ENCODE measurements at regions not wholly inside any gene's neighbourhood (a gene's known extent, or its start where the extent isn't known, plus 50 kb on each side); places are given as distances from the start of the nearest gene placed in this dataset.
"Not testable (repeated sequence)": the region's sequence is repeated elsewhere in the genome, so short reads cannot be mapped to it uniquely, and the experiment has no call there.

DNA sequence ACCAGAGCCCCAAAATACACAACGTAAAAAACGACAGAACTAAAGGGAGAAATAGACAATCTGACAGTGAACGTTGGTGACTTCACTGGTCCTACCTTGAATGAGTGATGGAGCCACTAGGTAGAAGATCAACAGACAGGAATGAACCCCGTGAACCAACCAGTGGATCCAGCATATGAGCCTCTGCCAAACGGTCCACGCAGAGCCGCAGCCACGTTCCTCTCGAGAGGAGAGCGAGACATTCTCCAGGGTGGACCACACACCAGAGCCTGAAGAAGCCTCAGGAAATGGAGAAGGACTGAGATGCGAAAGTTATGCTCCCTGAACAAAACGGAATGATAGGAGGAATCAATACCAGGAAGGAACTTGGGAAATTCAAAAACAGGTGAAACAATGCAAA, 178.4 kb downstream of the RTP5 start:
- DNase-seq (ENCODE audit: low read depth): no peak

DNA sequence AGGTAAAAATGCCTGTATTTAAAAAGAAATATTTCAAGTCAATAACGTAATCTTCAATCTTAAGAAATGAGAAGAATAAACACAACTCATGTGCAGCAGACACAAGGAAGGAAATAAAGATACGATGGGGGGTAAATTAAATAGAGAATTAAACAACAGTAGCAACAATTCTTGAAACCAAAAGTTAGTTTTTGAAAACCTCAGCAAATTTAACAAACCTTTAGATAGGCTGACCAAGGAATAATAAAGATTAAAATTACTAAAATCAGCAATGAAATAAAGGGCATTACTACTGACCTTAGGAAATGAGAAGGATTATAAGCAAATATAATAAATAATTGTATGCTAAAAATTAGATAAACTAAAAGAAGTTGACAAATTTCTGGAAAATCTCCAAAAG, 178.9 kb downstream of the RTP5 start:
- DNase-seq (ENCODE audit: low read depth): no peak

DNA sequence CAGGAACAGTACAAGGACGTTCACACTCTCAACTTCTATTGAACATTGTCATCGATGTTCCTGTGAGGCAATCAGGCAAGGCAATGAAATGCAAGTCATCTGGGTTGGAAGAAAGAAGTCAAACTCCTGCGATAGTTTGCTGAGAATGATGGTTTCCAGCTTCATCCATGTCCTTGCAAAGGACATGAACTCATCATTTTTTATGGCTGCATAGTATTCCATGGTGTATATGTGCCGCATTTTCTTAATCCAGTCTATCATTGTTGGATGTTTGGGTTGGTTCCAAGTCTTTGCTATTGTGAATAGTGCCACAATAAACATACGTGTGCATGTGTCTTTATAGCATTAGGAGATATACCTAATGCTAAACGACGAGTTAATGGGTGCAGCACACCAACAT, 180.0 kb downstream of the RTP5 start:
- not testable (repeated sequence) for DNase-seq (ENCODE audit: low read depth)

DNA sequence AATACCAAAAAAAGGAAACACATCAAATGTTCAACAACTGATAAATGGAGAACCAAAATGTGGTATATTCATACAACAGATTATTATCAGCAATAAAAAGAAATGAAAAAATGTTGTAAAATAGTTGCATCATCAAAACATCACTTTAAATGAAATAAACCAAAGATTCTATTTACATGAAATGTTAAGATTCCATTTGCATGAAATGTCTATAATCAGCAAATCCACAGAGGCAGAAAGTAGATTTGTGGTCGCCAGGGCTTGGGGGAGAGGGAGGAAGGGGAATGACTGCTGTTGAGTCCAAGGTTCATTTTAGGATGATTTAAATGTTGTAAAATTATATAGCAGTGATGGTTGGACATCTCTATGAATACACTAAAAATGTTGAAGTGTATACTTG, 181.9 kb downstream of the RTP5 start:
- no peak for DNase-seq (ENCODE audit: low read depth)

DNA sequence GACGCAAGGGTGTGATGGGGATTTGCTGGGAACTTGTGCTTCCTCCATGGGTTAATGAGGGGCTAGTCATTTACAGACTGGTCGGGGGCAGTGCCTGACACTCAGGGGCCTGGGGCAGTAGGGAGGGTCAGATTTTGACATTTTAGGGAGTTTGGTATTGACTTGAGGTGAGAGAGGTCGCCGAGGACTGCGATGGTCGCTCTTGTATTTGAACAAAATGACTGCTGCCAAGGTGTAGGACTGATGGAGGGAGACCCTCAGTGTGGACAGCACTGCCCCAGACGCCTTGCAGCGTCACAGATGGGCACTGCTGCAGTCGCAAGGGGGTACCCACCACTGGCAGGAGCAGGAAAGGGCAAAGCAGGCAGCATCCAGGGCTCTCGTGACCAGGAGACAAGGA, 182.9 kb downstream of the RTP5 start:
- DNase-seq (ENCODE audit: low read depth): no peak

DNA sequence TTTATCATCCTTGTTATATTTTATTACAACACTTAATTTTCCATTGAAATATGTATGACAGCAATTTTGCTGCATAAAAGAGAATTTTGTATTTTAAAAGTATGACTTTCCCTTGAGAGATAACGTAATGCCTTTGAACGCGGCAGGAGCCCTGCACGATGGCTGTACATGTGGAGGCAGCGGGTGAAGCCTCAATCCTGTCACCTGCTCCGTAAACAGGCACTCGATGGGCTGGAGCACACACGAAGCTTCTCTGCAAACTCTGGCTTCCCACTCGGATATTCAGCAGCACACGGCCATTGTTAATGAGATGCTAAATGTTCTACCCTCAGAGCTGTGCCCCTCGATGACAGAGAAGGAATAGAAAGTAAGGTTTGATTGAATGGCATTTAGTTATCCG, 184.4 kb downstream of the RTP5 start:
- DNase-seq (ENCODE audit: low read depth): no peak

DNA sequence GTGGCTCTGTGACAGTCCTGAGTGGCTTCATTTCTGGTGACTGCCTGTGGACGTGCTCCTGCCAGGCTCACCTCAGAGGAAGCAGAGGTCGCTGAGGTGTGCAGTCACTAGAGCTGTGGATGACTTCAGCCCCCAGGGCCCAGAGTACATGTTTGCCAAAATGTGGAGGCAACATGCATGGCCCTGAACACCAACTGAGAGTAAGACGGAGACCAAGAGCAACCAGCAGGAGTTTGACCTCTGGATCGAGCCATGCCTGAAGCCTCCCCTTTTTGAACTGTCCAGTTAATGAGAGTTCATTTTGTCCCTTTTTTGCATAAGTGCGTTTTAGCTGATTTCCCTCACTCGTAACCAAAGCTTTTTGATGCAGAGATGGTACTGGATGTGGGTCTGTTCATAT, 184.9 kb downstream of the RTP5 start:
- no peak for DNase-seq (ENCODE audit: low read depth)

DNA sequence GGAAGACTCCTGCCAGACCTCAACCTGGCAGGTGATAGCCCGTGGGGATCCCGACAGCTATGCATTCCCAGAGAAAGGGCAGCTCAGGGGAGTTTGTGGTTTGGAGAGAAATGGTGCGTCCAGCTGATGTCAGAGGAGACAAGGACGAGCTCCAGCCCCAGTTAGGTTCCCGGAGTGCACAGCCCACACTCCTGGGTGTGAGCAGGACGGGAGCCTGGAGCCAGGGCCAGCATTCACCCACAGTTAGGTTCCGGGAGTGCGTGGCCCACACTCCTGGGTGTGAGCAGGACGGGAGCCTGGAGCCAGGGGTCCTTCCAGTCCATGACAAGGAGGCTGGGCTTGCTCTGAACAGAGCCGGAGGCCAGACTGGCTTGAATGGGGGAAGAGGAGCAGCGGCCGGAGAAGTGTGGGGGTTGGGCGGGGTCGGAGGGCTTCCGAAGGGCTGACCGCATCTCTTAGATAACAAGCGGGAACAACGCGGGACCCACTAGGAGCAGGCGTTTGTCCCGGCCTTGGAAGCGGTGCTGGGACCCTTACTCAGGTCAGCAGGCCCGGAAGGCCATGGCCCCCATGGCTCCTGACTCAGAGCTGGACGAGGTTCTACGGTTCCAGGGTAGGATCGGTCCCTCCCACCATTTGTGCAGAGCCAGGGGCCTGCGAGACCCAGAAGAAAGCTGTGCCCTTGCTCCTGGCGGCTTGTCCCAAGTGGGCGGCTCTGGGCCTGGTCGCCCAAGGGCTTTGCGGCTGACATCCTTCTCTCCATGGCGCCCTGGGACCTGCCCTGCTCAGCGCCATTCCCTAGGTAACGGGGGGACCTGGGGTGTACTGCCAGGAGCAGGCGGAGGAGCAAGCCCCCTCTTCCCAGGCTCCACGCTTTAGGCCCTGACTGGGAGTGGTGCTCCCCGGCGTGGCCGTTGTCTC, 185.6 kb downstream of the RTP5 start:
- no peak for DNase-seq (ENCODE audit: low read depth)

DNA sequence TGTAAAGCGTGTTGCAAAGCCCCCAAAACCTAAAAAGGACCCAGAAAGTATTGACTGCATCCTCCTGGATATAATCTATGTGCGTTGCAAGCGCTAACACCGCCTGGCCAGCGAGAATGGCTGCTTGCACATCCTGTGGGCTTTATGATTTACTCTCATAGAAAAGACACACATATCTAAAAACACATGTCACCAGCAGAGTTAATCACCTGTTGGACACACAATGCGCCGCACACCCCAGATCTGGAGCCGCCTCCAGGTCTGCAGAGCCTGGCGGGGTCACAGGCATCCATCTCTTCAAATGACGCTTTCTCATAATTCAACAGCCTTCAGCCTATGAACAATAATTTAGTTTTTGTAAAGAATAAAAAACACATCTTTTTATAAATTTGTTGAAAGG, 186.5 kb downstream of the RTP5 start:
- no peak for DNase-seq (ENCODE audit: low read depth)

DNA sequence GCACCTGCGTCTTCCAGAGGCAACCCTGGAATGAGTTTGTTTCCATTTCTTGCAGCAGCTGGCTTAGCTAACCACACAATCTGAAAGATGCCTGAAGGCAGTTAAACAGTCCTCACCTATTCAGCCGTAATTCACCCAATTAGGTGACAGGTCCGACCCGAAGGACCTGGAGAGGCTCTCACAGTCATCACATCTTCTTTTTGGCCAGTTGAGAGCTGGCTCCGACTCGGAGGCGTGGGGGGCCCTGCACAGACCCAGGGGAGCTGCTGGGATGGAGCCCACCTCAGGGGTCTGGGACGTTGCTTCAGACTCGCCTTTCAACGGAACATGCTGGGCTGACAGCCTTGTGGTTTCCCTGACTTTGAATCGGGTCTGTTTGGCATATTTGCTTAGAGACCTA, 187.3 kb downstream of the RTP5 start:
- no peak for DNase-seq (ENCODE audit: low read depth)

DNA sequence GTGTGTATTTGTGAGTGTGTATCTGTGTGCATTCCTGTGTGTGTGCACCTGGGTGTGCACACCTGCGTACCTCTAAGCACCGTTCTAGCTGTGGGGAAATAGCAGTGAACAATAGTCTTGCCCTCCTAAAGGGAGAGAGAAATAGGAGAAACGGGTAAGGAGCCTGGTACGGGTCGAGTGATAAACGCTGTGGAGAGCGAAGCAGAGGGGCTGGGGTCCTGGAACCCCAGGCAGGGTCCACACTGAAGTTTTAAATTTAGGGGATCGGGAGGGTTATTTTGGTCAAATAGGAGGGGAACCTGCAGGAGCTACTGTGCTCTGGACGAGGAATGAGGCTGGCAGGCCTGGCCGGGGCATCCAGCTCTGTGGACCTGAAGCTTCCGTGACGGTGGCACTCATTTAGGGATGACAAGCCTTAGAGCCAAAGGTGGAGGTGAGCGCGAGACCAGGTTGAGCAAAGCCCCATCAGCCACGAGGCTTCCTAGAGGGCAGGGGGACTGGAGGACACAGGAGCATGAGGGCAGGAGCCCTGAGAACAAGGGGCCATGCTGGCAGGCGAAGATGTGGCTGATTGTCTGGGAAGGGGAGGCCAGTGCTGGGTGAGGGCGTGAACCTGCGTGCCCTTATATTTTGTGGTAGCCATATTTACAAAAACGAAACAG, 188.0 kb downstream of the RTP5 start:
- DNase-seq (ENCODE audit: low read depth): no peak

DNA sequence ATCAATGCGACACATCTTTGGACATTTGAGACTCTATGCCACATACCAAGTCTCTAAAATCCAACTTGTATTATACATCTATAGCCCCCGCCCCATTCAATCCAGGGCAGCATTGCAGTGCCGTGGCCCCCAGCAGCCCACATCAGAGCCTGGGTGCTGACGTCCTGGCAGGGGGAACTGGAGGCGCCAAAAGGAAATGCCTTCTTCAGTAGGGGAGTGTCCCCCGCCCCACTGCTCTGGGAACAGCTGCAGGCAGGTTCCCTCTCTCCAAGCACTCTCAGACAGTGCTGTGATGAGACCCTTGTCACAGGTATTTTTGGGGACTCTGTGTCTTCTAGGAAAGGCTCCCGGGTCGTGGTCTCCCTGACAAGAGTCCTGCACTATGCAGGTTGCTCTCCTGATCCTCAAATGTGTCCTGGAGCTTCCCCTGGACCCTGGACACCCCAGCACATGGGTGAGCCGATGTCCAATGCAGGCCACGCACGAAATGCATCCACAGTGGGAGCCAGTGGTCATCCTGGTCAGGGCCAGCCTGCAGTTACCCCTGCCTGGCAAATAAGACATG, 188.7 kb downstream of the RTP5 start:
- no peak for DNase-seq (ENCODE audit: low read depth)

DNA sequence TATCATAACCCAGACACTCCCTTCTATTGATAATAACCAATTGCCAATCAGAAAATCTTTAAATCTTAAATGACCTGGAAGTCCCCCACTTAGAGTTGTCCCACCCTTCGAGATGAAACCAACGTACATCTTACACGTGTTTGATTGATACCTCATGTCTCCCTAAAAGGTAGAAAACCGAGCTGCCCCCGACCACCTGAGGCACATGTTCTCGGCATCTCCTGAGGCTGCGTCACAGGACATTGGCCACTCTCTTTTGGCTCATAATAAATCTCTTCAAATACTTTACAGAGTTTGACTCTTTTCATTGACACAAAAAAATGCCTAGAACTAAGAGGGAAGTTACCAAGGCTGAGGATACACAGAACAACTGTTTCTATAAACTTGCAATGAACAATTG, 190.0 kb downstream of the RTP5 start:
- DNase-seq (ENCODE audit: low read depth): no peak

DNA sequence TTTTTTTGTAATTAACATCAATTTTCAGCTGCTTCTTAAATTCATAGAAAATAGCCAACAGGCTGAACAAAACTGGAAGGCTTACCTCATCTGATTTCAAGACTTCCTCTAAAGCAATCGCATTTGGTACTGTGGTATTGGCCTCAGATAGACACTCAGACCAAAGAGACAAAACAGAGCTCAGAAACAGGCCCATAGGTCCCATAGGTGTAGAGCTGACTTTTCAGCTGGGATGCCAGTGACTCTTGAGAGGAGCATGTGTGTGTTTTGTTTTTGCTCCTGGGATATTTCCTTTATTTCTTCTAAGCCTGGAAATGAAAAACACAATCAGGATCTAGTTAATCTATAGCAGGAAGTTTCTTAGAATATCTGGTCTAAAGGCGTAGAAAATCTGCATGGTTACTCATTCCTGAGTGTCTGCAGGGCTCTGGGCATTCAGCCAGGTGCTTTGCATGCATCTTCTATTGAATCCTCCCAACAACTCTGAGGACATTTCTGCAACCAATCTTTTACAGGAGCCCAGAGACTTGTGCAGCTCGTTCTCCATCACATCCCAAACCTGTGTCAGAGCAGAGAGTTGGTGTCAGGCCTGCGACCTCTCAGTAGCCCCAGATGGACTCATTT, 190.8 kb downstream of the RTP5 start:
- DNase-seq (ENCODE audit: low read depth): peak; percentile 49

DNA sequence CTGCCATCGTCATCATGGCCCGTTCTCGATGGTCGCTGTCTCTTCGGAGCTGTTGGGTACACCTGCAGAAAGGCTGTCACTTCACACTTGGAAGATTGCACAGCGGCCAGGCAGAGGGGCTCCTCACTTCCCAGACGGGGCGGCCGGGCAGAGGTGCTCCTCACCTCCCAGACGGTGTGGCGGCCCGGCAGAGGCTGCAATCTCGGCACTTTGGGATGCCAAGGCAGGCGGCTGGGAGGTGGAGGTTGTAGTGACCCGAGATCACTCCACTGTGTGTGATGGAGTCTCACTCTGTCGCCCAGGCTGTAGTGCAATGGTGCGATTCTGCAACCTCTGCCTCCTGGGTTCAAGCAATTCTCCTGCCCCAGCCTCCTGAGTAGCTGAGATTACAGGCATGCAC, 192.4 kb downstream of the RTP5 start:
- DNase-seq (ENCODE audit: low read depth): not testable (repeated sequence)

DNA sequence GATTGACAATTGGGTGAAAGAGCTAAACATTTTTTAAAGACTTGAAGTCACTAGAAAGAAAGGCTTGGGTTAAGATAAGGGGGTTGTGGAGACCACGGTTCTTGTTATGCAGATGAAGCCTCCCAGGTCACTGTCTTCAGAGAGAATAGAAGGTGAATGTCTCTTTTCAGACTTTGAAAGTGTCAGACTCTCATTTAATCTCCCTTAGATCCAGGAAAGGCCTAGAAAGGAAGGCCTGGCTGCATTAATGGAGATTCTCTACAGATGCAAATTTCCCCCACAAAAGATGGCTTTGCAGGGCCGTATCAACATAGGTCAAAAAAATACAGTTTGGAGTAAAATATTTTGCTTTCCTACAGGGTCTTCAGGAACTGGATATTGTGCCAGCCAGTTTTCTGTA, 193.9 kb downstream of the RTP5 start:
- no peak for DNase-seq (ENCODE audit: low read depth)

DNA sequence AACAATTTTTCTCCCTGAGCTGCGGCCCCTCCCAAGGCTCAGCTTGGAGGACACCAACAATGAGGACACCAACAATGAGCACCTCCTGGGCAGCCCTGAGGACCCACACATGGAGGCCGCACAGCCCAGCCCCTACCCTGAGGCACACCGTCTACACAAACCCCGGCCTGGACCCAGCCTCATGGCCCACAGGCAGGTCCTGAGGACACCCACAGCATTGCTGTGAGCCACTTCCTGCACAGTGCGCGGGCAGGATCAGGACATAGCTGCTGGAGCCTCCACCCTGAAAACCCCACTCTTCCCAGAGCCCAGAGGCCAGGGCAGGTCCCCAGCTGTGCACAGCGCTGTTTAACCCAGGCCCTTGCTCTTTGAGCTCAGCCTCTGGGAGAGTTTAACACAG, 194.3 kb downstream of the RTP5 start:
- no peak for DNase-seq (ENCODE audit: low read depth)

DNA sequence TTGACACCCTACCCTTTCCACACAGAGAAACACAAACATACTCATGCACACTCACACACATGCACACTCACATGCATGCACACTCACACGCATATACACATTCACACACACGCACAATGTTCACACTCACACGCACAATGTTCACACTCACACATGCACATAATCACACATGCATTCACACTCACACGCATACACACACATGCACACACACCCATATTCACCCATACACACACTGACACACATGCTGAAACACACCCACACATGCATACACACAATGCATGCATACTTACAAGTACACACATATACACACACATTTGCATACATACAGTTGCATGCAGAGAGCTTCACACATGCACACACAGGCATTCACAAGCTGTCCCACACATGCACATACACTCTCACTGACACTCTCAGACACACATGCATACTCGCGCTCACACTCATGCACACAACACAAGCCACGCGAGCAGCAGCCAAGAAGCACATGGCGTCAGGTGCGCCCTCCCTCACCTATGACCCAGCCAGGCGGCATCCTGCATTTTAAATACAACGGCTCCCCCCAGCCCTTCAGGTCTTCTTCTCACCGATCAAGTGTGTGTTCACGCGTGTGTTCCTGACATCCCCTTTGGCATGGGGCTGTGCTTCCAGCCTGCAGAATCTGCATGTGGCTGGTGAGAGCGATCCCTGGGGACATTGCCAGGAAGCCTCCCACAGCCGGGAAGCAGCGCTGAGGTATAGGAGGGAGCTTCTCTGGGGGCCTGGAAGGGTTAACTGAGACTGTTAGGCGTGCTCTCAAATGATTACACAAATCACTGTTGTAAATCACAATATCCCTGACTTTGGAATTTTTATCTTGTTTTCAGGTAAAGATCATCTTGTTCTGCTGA, 195.1 kb downstream of the RTP5 start:
- no peak for DNase-seq (ENCODE audit: low read depth)

DNA sequence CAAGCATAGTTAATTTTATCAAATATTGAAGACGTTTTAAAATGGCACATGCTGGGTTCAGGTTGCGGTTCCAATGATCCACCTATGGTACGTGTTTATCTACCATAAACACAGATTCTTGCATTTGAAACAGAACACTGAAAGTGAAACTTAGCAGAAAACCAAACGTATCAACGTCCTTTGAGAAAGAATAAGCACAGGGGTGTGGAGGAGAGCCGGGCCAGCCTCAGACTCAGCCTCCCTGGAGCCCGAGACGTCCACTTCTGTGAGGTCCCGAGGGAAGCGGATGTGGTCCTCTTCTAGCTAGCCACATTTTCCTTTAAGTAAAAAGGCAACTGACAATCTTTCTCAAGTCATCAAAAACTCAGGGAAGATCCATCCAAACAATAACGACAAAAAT, 195.9 kb downstream of the RTP5 start:
- DNase-seq (ENCODE audit: low read depth): no peak

DNA sequence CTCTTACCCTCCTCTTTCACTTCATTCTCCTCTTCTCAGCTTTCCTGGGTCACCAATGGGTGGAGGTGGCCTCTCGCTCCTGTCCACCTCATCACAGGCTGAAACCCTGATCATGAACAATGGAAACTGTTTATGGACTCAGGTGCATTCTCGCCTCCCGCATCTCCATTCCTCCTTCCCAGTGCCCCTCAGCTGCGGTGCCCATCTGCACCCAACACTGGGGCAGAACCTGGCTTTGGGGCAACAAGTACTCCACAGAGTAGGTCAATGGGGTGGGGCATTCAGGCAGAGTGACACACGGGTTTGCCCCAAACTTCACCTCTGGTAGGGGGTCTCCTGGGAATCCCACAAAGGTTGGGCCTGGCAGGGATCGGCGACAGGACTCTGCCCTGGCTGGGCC, 199.5 kb downstream of the RTP5 start:
- no peak for DNase-seq (ENCODE audit: low read depth)

DNA sequence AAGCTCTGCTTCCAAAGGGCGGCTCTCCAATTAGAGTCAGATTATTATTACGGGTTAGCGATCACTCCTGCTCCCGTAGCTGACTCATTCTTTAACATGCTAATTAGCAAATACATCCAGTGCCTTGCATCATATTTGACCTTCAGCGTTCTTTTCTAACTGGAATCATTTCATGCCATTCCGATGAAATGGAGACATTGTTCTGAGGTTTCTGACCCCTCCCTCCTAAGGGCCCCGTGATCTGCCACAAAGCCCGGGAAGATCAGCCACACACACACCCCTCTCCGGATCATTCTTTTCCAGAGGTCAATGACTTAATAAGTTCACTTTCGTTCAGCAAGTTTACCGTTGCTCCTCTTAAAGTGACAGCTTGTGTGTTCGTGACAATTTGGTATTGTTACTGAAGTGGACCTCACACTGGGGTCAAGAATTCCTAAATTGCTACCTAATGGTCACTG, 200.4 kb downstream of the RTP5 start:
- DNase-seq (ENCODE audit: low read depth): peak; percentile 46

DNA sequence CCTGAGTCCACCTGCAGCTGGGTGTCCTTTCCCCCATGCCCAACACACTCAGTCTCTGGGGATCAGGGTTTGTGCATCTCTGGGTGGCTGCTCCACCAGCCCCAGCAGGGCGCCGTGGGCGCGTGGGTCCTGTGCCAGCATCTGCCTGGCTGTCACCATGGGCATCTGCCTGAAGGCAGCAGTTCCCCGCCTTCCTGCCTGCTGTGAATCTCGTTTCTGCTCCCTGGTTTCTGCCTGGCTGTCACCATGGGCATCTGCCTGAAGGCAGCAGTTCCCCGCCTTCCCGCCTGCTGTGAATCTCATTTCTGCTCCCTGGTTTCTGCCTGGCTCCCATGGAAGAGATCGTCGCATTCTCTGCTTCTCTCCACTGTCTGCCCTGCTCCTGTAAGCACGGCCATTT, 201.2 kb downstream of the RTP5 start:
- DNase-seq (ENCODE audit: low read depth): not testable (repeated sequence)
